Psoas muscle (tissue), 7 donors: ENCODE measurements at regions not wholly inside any gene's neighbourhood (a gene's known extent, or its start where the extent isn't known, plus 50 kb on each side); places are given as distances from the start of the nearest gene placed in this dataset.

Source experiments
- ATAC-seq, 4 donors: fragments of 200-7000 bp; cut with Tn5 transposase; one replicate each; pipeline ENCODE4 v1.9.1; 2020; ENCODE audit warnings: moderate library complexity in 3 of 4, mild to moderate bottlenecking in 2 of 4
- DNase-seq, 2 donors: peaks; one replicate each; pipeline ENCODE4 v3.0.0-alpha.2; 2020
- H3K27ac ChIP-seq: fragments of 200-600 bp; one replicate; pipeline ENCODE4 v1.8.0; 2022
- H3K27me3 ChIP-seq, 3 donors: fragments of 200-600 bp in 1 of 3; one replicate each; pipeline versions ENCODE4 v1.6.1 to v1.8.0; 2013 to 2022; ENCODE audit warnings: low read length in 2 of 3, mild to moderate bottlenecking in 2 of 3, moderate library complexity in 1 of 3; ENCODE audit not compliant: insufficient read depth in 3 of 3
- H3K36me3 ChIP-seq, 2 donors: fragments of 200-600 bp in 1 of 2; one replicate each; pipeline versions ENCODE4 v1.6.1 to v1.8.0; 2013 to 2022; ENCODE audit warnings: low read depth in 1 of 2, mild to moderate bottlenecking in 1 of 2, moderate library complexity in 1 of 2; ENCODE audit not compliant: insufficient read depth in 1 of 2
- H3K4me1 ChIP-seq: fragments of 200-600 bp; one replicate; pipeline ENCODE4 v1.8.0; 2022
- H3K4me3 ChIP-seq: fragments of 200-600 bp; one replicate; pipeline ENCODE4 v1.8.0; 2022; ENCODE audit warnings: mild to moderate bottlenecking
- H3K9me3 ChIP-seq: fragments of 200-600 bp; one replicate; pipeline ENCODE4 v1.8.0; 2022
- CTCF ChIP-seq: fragments of 200-600 bp; IDR thresholded peaks from one replicate; pipeline ENCODE4 v1.8.0; 2022; ENCODE audit warnings: antibody characterized with exemption
- WGBS, 3 donors: extraction: QIAGEN DNeasy Blood & Tissue Kit; methylation state at CpG; one replicate each; pipeline versions ENCODE4 v1.1.6 to v1.1.7; 2013; 5-methylcytosine and 5-hydroxymethylcytosine counted together
- intact Hi-C, 2 donors: fragments of 100-400 bp; cut with DNase I; formaldehyde crosslinking; loops; one replicate each; pipeline versions ENCODE4 v1.11.0 to v1.14.2; 2022
- donor health status: healthy with polysubstance abuse.
- donor health status: DM: no; HTN: no; CAD: no; lungs with moderate emphysema.
- donor health status: Bipolar disorder and iron deficiency.
- donor health status: healthy.
- donor health status: DM: yes; HTN: yes; CAD: no.
- donor health status: DM: no; HTN: no; CAD: no.
- donor health status: DM: yes; HTN: yes; CAD: no.

GRCh38 chr2:176535467-176536113, 266.3 kb downstream of the MTX2 start:
- Histone ChIP-seq H3K27ac (peak overlapping the region; percentile 25), H3K9me3 (no peaks in the 10 kb centered on the region), H3K27me3 (no peaks in the 10 kb centered on the region), H3K36me3 (no peaks in the 10 kb centered on the region), H3K4me1 (peaks cover 21% of the 10 kb centered on the region), H3K4me3 (no peak overlapping the region)
- DNase-seq (no peak), ATAC-seq (peak in 2 of 4 donors; percentile 52 to 68)
- WGBS, 3 donors, result 51 to 75% (median 53%) methylated on average over 5 of the region's 5 CpGs
- intact Hi-C loops, result loop anchor here in 1 of 2 donors (5.0 kb wide), 1 partner anchor 398 kb away; no protein-coding TSS in a partner anchor
- no peak for TF ChIP-seq CTCF

DNA sequence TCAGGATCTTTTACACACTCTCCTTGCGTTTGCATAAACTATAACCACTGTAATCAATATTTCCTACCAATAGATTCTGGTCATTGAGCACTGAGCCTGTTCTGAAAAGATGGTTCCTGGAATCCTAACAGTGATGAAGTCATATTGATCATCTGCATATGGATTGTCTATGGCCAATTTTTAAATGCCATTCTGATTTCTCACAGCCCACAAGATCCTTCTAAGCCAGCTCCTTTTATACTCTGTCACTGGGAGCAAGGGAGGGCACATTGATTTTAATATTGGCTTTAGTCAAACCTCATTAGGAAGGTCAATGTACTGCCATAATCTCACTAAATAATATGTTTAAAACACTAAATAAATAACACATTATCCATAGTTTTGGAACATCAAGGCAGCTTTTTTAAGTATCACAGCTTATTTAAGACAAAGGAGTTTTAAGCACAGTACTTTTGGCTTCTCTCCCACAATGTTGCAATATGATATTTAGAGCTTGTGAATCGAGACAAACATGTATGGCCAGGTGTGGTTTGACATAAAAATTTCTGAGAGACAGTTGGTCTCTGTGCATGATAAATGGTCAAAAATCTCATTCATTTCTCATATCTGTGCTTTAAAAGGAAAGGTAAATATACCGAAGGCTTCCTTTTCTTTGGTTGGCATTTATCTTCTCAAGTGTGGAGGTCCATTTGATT, 267.3 kb downstream of the MTX2 start:
- H3K4me3 ChIP-seq, result no peak overlapping the region
- 58 to 66% (median 62%) methylated on average over 3 of the region's 3 CpGs for WGBS, 3 donors
- no peaks in the 10 kb centered on the region for H3K9me3 ChIP-seq
- TF ChIP-seq CTCF, result no peak
- ATAC-seq (no peak), DNase-seq (no peak)
- peaks cover 21% of the 10 kb centered on the region for H3K4me1 ChIP-seq
- H3K36me3 ChIP-seq, result no peaks in the 10 kb centered on the region
- H3K27me3 ChIP-seq, result no peaks in the 10 kb centered on the region
- intact Hi-C loops, result loop anchor here in 1 of 2 donors (5.0 kb wide), 1 partner anchor 399 kb away; no protein-coding TSS in a partner anchor
- H3K27ac ChIP-seq, result no peak overlapping the region

GRCh38 chr2:176537932-176538331, 268.7 kb downstream of the MTX2 start:
- TF ChIP-seq CTCF, result no peak
- ATAC-seq (no peak), DNase-seq (no peak)
- H3K9me3 ChIP-seq, result no peaks in the 10 kb centered on the region
- intact Hi-C loops, result loop anchor here in 1 of 2 donors (5.0 kb wide), 1 partner anchor 401 kb away; no protein-coding TSS in a partner anchor
- 86 to 89% (median 87%) methylated on average over 3 of the region's 3 CpGs for WGBS, 3 donors
- no peaks in the 10 kb centered on the region for H3K27me3 ChIP-seq
- no peak overlapping the region for H3K4me3 ChIP-seq
- no peak overlapping the region for H3K27ac ChIP-seq
- H3K4me1 ChIP-seq, result peaks cover 21% of the 10 kb centered on the region
- H3K36me3 ChIP-seq, result no peaks in the 10 kb centered on the region

DNA sequence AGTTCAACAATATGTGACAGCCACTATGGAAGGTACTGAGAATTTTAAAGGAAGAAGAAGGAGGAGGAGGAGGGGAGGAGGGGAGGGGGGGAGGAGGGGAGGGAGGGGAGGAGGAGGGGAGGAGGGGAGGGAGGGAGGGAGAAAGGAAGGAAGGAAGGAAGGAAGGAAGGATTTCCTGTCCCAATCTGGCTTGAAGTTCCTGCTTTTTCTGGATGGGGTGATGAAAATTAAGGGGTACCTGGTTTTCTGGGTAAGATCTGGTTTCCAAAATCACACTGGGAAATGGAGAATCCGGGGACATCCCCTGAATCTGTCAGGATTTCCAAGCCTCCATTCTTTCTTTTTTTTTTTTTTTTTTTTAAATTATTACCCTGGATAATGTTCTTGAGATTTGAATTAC, 271.8 kb downstream of the MTX2 start:
- WGBS, 3 donors, result 80 to 95% (median 95%) methylated on average over 1 of the region's 1 CpG
- no peak for ATAC-seq

More for the DNA sequence above, 271.8 kb downstream of the MTX2 start:
- Histone ChIP-seq H3K36me3 (no peaks in the 10 kb centered on the region), H3K27me3 (no peaks in the 10 kb centered on the region), H3K9me3 (no peaks in the 10 kb centered on the region), H3K4me3 (no peak overlapping the region), H3K27ac (no peak overlapping the region), H3K4me1 (peaks cover 10% of the 10 kb centered on the region)
- intact Hi-C loops, result no loop called here
- DNase-seq, result no peak
- TF ChIP-seq CTCF, result no peak
